ENCODE measurements at regions not wholly inside any gene's neighbourhood (a gene's known extent, or its start where the extent isn't known, plus 50 kb on each side); places are given as distances from the start of the nearest gene placed in this dataset.

GRCh38 chr9:121561385-121562222 lies 62.0 kb upstream of the GGTA1 start:
- TF ChIP-seq POLR2AphosphoS5 (IDR thresholded peaks at IDR 0.05) (no peak), CTCF (IDR thresholded peaks at IDR 0.05 in 8 of 11, conservative IDR thresholded peaks at IDR 0.05 in 3 of 11) (no peak), POLR2A (IDR thresholded peaks at IDR 0.05) (no peak)
